GM23248 (cell line): ENCODE measurements at regions not wholly inside any gene's neighbourhood (a gene's known extent, or its start where the extent isn't known, plus 50 kb on each side); places are given as distances from the start of the nearest gene placed in this dataset.

Experiments used
- EZH2 ChIP-seq: fragments of 200-600 bp; sonication (generic); IDR thresholded peaks from 2 replicates; pipeline ENCODE4 v1.6.1; 2018; ENCODE audit warnings: antibody characterized with exemption, mild to moderate bottlenecking; ENCODE audit not compliant: insufficient read depth, poor library complexity, severe bottlenecking
- EZH2phosphoT487 ChIP-seq: fragments of 200-600 bp; sonication (generic); IDR thresholded peaks from 2 replicates; pipeline ENCODE4 v1.6.1; 2018; ENCODE audit warnings: antibody characterized with exemption, moderate library complexity, mild to moderate bottlenecking, low read depth; ENCODE audit not compliant: insufficient read depth

DNA sequence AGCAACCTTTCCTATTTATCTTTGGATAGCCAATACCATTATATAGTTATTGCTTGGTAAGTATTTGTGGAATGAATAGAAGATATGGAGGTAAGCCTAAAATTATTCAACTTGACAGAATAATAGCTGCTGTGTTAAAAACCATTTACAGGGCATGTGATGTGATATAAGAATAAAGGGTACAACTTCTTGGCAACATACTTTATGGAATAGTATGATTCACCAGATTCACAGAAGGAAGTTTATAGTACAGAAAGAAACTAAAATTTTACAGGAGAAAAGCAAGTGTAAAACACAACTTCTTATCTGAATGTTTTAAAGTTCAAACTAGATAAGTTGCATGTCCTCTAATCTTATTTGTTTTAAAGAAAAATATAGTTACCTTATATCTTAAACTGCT, 186.4 kb upstream of the ZRANB2 start:
- TF ChIP-seq EZH2phosphoT487 = no peak
- no peak for TF ChIP-seq EZH2
